Right atrium auricular region (tissue), 2 donors: ENCODE measurements at regions not wholly inside any gene's neighbourhood (a gene's known extent, or its start where the extent isn't known, plus 50 kb on each side); places are given as distances from the start of the nearest gene placed in this dataset.

Source experiments
- DNase-seq: peaks from one replicate; pipeline ENCODE4 v3.0.0-alpha.2; 2019; ENCODE audit warnings: low spot score
- H3K27ac ChIP-seq, 2 donors: fragments of 200-600 bp; sonication (generic); 1 replicate in 1 of 2; 2 replicates in 1 of 2; pipeline ENCODE4 v1.5.1; 2016 to 2019
- H3K27me3 ChIP-seq, 2 donors: fragments of 200-600 bp; sonication (generic); one replicate each; pipeline versions ENCODE4 v1.5.1 to v1.6.0; 2017 to 2019
- H3K36me3 ChIP-seq: fragments of 200-600 bp; sonication (generic); one replicate; pipeline ENCODE4 v1.5.1; 2016
- H3K4me1 ChIP-seq, 2 donors: fragments of 200-600 bp; sonication (generic); one replicate each; pipeline versions ENCODE4 v1.5.1 to v1.6.0; 2017 to 2019
- H3K4me3 ChIP-seq, 2 donors: fragments of 200-600 bp; sonication (generic); 1 replicate in 1 of 2; 2 replicates in 1 of 2; pipeline ENCODE4 v1.5.1; 2017 to 2019; ENCODE audit warnings: mild to moderate bottlenecking in 1 of 2, moderate library complexity in 1 of 2
- H3K9me3 ChIP-seq, 2 donors: fragments of 200-600 bp; sonication (generic); one replicate each; pipeline ENCODE4 v1.5.1; 2019
- TF ChIP-seq, protein P1 (sequence below), 2 donors: fragments of 200-600 bp; sonication (generic); IDR thresholded peaks; one replicate each; pipeline ENCODE4 v1.5.1; 2019; ENCODE audit warnings: antibody characterized with exemption in 2 of 2

DNA sequence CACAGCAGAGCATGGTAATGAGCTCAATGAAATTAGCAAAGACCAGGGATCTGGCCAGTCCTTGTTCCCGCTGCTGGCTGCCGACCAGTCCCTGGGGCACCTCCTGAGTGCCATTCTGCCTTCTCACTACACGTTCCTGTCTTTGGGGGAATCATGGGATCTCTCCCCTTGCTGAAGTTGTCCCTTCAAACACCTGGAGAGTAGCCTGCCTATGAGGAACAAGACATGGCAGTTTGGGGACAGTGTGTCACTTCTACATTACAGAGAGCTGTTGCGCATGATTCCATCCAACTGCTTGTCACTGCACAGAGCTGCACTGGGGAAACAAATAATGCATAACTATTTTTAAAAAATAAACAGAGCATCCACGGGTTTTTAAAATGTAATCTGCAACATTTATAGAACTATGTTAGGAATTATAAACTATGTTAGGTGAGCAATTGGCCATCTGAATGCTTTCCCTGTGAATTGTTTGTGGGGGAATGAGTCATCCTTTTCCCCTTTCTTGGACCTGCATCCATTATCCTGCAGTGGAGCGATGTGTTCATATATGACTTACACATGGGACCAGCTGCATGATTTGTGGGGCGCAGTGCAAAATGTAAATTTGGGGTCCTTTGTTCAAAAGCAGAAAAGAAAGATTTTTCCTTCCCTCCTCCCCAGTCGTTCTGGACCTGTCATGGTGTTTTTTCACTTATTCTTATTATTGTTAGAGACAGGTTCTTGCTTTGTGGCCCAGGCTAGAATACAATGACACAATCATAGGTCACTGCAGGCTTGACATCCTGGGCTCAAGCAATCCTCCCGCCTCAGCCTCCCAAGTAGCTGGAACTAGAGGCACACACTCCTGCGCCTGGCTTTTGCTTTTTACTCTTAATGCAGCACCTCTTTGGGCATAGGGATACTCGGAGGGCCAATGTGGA is 115.0 kb upstream of the TBL1X start:
- TF ChIP-seq, protein P1, sequence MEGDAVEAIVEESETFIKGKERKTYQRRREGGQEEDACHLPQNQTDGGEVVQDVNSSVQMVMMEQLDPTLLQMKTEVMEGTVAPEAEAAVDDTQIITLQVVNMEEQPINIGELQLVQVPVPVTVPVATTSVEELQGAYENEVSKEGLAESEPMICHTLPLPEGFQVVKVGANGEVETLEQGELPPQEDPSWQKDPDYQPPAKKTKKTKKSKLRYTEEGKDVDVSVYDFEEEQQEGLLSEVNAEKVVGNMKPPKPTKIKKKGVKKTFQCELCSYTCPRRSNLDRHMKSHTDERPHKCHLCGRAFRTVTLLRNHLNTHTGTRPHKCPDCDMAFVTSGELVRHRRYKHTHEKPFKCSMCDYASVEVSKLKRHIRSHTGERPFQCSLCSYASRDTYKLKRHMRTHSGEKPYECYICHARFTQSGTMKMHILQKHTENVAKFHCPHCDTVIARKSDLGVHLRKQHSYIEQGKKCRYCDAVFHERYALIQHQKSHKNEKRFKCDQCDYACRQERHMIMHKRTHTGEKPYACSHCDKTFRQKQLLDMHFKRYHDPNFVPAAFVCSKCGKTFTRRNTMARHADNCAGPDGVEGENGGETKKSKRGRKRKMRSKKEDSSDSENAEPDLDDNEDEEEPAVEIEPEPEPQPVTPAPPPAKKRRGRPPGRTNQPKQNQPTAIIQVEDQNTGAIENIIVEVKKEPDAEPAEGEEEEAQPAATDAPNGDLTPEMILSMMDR (IDR thresholded peaks at IDR 0.05), result no peak
- no peak for DNase-seq
- Histone ChIP-seq H3K9me3 (no peaks in the 10 kb centered on the region), H3K4me1 (no peaks in the 10 kb centered on the region), H3K27ac (no peak overlapping the region), H3K36me3 (no peaks in the 10 kb centered on the region), H3K27me3 (no peaks in the 10 kb centered on the region), H3K4me3 (no peak overlapping the region)

DNA sequence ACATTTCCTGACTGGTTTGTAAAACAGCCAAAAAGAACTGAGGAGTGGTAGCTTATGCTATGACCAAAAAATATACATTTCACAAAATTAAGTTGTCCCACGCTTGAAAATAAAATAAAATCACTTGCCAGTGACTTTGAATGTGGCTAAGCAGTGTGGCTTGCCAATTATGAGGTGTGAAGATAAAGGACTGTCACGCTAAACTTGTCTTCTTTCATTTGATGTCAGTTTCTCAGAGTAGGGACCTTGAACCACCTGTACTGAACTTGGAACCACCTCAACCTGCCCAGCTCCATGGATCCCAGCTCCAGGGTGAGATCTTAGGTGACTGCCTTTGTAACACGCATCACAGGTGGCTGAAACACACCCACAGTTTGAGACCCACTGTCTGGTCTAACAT is 113.7 kb upstream of the TBL1X start:
- DNase-seq, result no peak
- H3K27ac ChIP-seq, result no peak overlapping the region
- no peaks in the 10 kb centered on the region for H3K27me3 ChIP-seq
- no peaks in the 10 kb centered on the region for H3K36me3 ChIP-seq
- H3K4me1 ChIP-seq, result no peaks in the 10 kb centered on the region
- TF ChIP-seq, protein P1 (IDR thresholded peaks at IDR 0.05), result no peak
- no peak overlapping the region for H3K4me3 ChIP-seq
- H3K9me3 ChIP-seq, result no peaks in the 10 kb centered on the region

DNA sequence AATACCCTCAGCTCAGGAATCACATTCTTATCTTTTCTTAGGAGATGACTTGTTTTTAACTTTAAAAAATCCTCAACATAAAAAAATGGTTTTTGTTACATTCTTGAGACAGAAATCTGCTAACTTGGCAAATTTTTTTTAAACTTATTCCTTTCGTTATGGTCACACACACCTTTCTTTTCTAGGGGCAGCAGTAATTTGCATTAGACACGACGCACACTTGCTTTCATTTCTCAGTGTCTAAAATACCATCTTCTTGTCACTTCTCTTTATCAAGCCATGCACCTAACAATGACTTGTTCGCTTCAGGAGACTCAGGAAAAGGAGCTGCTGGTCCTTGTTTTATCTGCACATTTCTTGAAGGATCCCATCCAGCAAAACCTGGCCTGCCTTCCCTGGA is 112.6 kb upstream of the TBL1X start:
- no peaks in the 10 kb centered on the region for H3K9me3 ChIP-seq
- DNase-seq, result no peak
- H3K36me3 ChIP-seq, result no peaks in the 10 kb centered on the region
- H3K4me1 ChIP-seq, result no peaks in the 10 kb centered on the region
- no peaks in the 10 kb centered on the region for H3K27me3 ChIP-seq
- TF ChIP-seq, protein P1 (IDR thresholded peaks at IDR 0.05), result no peak
- H3K4me3 ChIP-seq, result no peak overlapping the region
- no peak overlapping the region for H3K27ac ChIP-seq

DNA sequence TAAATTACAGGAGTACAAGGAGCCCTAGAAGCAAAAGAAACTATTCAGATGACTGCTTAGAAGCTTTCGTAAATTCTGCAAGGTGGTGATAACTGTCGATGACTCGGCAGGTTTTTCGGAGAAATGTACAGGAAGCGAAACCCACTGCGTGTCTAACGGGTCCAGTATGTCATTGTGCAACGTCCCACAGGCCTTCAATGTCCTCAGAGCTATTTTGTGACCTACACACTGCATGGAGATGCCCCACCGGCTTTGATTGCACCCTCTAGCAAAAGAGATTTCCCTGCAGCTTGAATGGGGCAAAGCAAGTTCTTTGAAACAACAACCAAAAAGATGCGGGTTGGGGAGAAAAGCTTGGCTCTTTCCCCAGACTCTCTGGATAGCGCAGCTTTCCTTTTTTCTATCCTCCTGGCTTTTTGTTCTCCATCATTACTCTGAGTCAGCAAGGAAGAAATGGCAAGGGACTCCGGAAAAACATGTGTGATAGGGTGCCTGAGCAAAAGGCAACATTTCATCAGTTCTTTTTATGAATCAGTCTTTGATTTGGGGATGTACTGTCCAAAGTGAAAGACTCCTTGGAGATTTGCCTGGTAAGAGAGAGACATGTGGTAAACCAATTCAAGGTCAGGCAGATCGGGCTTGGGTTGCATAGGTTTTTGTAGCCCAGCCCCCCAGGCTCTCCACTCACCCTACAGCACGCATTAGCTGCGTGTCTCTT is 112.0 kb upstream of the TBL1X start:
- no peak overlapping the region for H3K27ac ChIP-seq
- H3K4me3 ChIP-seq, result no peak overlapping the region
- TF ChIP-seq, protein P1 (IDR thresholded peaks at IDR 0.05), result no peak
- H3K36me3 ChIP-seq, result no peaks in the 10 kb centered on the region
- H3K27me3 ChIP-seq, result no peaks in the 10 kb centered on the region
- H3K4me1 ChIP-seq, result no peaks in the 10 kb centered on the region
- DNase-seq, result peak; percentile 66
- no peaks in the 10 kb centered on the region for H3K9me3 ChIP-seq

DNA sequence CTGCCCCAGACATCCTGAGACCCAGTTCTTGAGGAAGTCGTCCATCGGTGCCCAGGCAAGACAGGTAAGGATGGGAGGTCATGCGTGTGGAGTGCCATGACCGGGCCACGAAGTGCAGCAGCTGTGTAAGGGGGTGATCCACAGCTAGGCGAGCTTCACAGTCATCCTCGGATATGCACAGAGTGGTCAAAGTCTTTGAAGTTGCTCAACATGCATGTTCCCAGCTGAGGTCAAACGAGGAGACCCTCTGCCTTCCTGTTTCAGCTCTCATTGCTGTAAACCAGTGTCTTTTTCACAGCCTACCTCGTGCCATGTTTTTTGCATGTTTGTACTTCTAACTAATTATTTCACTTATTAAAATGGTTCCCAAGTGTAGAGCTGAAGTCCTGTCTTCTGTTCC is 109.9 kb upstream of the TBL1X start:
- H3K27ac ChIP-seq, result no peak overlapping the region
- no peaks in the 10 kb centered on the region for H3K27me3 ChIP-seq
- H3K9me3 ChIP-seq, result no peaks in the 10 kb centered on the region
- H3K4me3 ChIP-seq, result no peak overlapping the region
- TF ChIP-seq, protein P1 (IDR thresholded peaks at IDR 0.05), result no peak
- H3K36me3 ChIP-seq, result no peaks in the 10 kb centered on the region
- no peaks in the 10 kb centered on the region for H3K4me1 ChIP-seq
- DNase-seq, result no peak
